ENCODE measurements at regions not wholly inside any gene's neighbourhood (a gene's known extent, or its start where the extent isn't known, plus 50 kb on each side); places are given as distances from the start of the nearest gene placed in this dataset.
"Not testable (repeated sequence)": the region's sequence is repeated elsewhere in the genome, so short reads cannot be mapped to it uniquely, and the experiment has no call there.

GRCh38 chr6:102808944-102809505, 1415.5 kb downstream of the GRIK2 start:
- DNase-seq = not testable (repeated sequence)

- DNase-seq = no peak
Measured at GRCh38 chr6:102799051-102799450, 1405.5 kb downstream of the GRIK2 start.

GRCh38 chr6:102798636-102799035, 1405.1 kb downstream of the GRIK2 start:
- DNase-seq = no peak

- no peak for DNase-seq
Measured at GRCh38 chr6:102793752-102794151, 1400.2 kb downstream of the GRIK2 start.

DNA sequence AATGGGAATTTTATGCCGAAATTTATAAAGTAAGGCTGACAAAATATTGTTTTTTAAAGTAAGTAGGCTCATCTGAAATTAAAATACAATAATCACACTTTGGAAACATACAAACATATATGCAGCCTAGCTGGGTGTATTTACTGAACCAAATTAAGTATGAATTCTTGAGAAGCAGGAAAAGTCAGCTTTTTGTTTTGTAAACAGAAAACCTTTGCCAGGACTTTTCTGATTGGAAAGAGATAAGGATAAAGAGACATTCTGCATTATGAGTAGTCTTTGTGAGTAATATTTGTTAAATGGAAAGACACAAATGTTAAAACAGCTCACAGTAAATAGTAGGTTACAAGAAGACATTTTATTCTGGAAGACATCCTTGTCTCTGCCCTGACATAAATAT, 1380.8 kb downstream of the GRIK2 start:
- no peak for DNase-seq

- no peak for DNase-seq
Measured at GRCh38 chr6:102773636-102774035, 1380.1 kb downstream of the GRIK2 start.

GRCh38 chr6:102766963-102767362, 1373.5 kb downstream of the GRIK2 start:
- no peak for DNase-seq

- DNase-seq = no peak
Measured at GRCh38 chr6:102764317-102764716, 1370.8 kb downstream of the GRIK2 start.

- no peak for DNase-seq
Measured at GRCh38 chr6:102763891-102764290, 1370.4 kb downstream of the GRIK2 start.

- no peak for DNase-seq
Measured at GRCh38 chr6:102761872-102762271, 1368.4 kb downstream of the GRIK2 start.

DNA sequence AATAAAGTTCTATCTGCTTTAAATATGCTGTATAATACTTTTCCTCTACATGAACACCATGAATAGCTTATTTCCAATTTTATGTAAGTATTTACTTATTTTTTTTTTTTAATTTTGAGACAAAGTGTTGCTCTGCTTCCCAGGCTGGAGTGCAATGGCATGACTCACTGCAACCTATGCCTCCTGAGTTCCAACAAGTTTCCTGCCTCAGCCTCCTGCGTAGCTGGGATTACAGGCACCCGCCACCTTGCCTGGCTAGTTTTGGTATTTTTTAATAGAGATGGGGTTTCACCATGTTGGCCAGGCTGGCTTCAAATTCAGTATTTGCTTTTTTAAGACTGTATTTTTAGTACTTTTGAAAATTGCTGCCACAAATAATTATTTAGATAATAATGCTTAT, 1365.9 kb downstream of the GRIK2 start:
- DNase-seq = no peak

DNA sequence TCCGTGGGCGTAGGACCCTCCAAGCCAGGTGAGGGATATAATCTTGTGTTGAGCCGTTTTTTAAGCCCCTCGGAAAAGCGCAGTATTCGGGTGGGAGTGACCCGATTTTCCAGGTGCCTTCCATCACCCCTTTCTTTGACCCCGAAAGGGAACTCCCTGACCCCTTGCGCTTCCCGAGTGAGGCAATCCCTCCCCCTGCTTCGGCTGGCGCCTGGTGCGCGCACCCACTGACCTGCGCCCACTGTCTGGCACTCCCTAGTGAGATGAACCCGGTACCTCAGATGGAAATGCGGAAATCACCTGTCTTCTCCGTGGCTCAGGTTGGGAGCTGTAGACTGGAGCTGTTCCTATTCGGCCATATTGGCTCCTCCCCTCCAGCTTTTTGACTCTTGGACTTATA, 1365.0 kb downstream of the GRIK2 start:
- not testable (repeated sequence) for DNase-seq

DNA sequence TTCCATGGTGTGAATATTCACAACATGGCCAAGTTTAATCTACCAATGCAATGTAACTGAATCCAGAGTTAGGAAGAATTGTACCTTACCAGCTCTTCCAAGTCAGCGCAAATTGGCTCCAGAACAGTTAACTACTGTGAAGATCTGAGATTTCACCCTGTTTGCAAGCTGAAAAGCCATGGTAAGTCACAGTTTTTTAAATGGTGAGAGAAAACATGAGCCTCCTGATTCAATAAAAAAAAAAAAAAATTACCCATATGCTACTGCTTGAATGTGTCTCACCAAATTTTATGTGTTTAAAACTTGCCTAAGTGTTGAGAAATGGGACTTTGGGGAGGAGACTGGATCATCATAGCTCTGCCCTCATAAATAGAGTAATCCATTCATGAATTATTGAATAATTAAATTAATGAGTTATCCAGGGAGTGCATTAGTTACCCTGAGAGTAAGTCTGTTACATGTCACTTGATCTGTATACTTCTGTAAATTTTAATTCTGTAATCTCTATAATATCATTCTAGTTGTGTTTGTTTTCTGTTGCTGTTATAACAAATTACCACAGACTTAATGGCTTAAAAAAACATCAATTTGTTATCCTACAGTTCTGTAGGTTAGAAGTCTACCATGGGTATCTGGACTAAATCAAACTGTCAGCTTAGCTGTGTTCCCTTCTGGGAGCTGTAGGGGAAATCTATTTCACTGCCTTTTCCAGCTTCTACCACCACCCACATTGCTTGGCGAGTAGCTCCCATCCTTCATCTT, 1355.9 kb downstream of the GRIK2 start:
- DNase-seq = no peak

DNA sequence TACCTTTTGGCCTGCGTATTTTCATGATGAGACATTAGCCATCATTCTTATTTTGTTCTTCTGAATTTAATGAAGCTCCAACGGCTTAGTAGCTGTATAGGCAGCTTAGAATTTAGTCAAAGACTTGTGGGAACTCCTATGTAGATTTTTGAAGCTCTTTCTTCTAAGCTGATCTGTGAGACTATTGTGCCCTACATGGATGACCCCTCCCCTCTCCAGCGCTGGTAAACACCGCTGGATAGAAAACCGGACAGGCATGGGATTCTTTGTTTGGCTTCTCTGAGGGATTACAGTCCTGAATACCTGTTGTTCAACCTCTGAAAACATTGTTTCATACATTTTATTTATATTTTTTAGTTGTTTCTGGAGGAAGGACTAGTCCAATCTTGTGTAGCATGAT, 1353.4 kb downstream of the GRIK2 start:
- no peak for DNase-seq

DNA sequence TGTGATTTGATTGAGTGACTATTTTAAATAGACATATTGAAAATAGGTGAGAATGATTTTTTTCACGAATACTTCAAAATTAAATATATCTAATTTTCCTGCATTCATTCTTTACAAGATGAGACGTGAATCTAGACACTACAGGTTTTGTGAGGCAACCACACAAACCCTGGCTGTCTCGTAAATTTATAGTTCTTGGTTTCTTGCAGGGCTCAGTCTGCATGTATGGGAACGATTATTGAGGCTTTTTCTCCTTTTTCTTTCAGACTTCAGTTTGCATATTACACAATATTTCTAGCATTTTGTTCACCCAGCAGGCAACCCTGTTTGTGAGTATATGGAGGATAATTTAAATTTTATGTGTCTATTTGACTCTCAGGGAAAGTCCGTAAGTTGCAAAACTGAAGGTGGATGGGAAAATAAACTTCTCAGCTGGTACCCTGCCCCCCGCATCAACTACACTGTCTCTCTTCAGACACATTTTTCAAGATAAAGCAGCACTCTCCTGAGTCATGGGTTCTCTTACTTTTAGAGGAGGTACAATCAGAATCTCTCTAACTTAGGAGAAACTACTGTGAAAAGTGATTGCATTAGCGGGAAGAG, 1349.3 kb downstream of the GRIK2 start:
- no peak for DNase-seq

DNA sequence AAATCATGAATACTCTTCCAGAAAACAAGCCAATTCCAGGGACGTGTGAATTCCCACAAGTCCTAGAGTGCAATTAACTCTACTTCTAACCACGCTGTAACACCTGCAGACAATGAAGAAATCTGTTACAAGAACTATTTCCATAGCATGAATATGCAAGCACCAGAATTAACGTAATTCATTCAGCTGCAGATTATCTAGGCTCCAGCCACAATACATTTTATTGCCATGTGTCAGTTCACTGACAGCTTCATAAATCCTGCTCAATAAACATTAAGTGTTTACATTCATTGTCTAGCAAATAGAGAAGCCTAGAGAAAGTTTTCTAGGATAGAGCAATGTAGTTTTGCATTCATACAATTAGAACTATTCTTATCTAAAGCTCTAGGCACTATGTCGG, 1348.5 kb downstream of the GRIK2 start:
- no peak for DNase-seq

DNA sequence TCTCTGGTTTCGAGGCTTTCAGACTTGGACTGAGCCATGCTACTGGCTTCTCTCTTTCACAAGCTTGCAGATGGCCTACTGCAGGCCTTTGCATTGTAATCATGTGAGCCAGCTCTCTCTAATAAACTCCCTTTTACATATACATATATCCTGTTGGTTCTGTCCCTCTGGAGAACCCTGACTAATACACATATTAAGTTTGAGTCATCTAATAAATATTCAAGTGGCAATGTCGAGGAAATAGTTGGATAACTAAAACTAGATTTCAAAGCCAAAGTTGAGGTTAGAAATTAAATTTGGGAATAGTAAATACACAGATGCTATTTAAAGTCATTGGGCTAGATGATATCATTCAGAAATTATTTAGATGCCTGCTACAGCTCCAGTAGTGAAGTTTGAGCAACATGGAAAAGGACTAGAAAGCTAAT, 1343.4 kb downstream of the GRIK2 start:
- no peak for DNase-seq

GRCh38 chr6:102732898-102733297, 1339.4 kb downstream of the GRIK2 start:
- no peak for DNase-seq

DNA sequence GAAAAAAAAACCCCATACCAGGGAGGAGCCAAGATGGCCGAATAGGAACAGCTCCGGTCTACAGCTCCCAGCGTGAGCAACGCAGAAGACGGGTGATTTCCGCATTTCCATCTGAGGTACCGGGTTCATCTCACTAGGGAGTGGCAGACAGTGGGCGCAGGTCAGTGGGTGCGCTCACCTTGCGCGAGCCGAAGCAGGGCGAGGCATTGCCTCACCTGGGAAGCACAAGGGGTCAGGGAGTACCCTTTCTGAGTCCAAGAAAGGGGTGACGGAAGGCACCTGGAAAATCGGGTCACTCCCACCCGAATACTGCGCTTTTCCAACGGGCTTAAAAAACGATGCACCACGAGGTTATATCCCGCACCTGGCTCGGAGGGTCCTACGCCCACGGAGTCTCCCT, 1328.6 kb downstream of the GRIK2 start:
- not testable (repeated sequence) for DNase-seq

GRCh38 chr6:102717737-102718456, 1324.4 kb downstream of the GRIK2 start:
- DNase-seq = no peak

DNA sequence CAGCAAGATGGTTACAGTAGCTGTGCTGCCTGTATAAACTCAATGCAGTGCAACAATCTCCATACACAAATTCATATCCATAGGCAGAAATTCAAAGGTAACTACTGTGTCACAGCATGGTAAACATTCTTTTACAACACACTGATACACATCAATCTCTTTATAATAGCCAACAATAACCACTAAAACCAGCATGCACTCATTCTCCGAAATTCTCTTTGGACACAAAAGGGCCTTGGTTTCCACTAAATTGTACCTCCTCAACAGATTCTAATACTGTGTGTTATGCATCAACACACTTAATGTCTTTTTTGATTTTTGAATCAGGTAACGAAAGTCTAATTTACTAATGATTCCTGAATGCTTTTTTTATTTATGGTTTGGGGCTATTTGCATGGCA, 1323.7 kb downstream of the GRIK2 start:
- DNase-seq = no peak

- DNase-seq = no peak
Measured at GRCh38 chr6:102701019-102701418, 1307.5 kb downstream of the GRIK2 start.

DNA sequence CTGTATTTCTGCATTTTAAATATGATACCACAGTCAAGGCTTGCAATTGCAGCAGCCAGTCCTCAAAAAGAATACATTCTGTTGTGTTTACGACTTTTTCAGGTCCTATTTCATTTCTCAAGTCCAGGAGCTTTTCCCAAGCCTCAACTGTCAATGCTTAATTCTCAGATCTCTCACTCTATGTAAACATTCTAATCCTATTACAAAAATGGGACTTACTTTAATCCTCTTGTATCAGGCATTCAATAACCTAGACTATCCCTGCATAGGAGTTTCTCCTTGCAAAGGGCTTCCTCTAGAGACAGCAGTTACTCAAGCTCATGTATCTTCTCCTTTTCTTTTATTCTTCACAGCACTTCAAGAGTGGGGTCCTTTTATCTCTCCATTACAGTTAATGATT, 1293.0 kb downstream of the GRIK2 start:
- DNase-seq = no peak

DNA sequence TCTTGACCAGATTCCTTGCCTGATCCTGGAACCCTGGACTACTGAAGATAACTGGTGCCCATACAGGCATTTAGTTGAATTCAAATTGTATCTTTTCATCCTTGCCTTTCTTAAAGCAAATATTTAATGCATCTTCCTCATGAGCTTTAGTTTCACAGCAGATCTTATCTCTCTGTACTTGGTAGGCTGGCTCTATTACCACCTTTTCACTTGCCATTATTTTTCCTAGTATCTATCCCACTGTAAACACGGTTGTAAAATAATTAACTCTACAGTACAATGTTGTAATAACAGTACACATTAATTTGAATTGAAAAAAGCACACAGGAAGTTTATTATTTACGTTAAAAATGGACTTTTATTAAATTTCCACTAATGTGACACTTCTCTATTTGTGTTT, 1286.9 kb downstream of the GRIK2 start:
- DNase-seq = no peak

Measured in midbrain (tissue), 1 donor.